IMR-90 (cell line): ENCODE measurements at regions not wholly inside any gene's neighbourhood (a gene's known extent, or its start where the extent isn't known, plus 50 kb on each side); places are given as distances from the start of the nearest gene placed in this dataset.
A peak's percentile ranks its signal among the peaks of the same experiment; 100 is the strongest.

ENCODE experiments used
- ATAC-seq: fragments of 200-7000 bp; cut with Tn5 transposase; 2 replicates; pipeline ENCODE4 v1.9.1; 2020; ENCODE audit warnings: low read depth, mild to moderate bottlenecking, moderate library complexity
- BruUV-seq: library from RNA; stranded (reverse); fragments of 400-500 nt; replicated peaks from 2 replicates; lab custom pipeline; 2021; lab: Mats Ljungman, UMichigan
- CTCF ChIA-PET: fragments of 300-600 bp; formaldehyde crosslinking; extraction: SDS; loops from one replicate; lab custom pipeline; 2021; ENCODE audit warnings: antibody characterized with exemption; lab: Yijun Ruan, JAX
- POLR2A ChIA-PET: fragments of 300-600 bp; sonication (Branson Sonifier 250); formaldehyde crosslinking; loops from one replicate; lab custom pipeline; 2022; ENCODE audit warnings: antibody characterized with exemption; ENCODE audit not compliant: unreplicated experiment; lab: Charles Lee
- DNase-seq: peaks from one replicate; pipeline ENCODE4 v3.0.0; 2013
- H2AFZ ChIP-seq: replicated peaks from 2 replicates; pipeline ENCODE3; 2013; ENCODE audit warnings: low read length, mild to moderate bottlenecking; ENCODE audit not compliant: poor library complexity
- H2AK5ac ChIP-seq: 2 replicates; pipeline ENCODE4 v1.6.1; 2013; ENCODE audit warnings: low read depth, low read length, inconsistent platforms
- H2AK9ac ChIP-seq: replicated peaks from 2 replicates; pipeline ENCODE3; 2013; ENCODE audit warnings: mild to moderate bottlenecking, low read depth, low read length, moderate library complexity; ENCODE audit not compliant: poor library complexity
- H2BK120ac ChIP-seq: 2 replicates; pipeline ENCODE4 v1.6.1; 2013; ENCODE audit warnings: low read depth, low read length, inconsistent platforms
- H2BK15ac ChIP-seq: 3 replicates; pipeline ENCODE4 v1.6.1; 2013; ENCODE audit warnings: low read depth, low read length, inconsistent platforms
- H2BK20ac ChIP-seq: 2 replicates; pipeline ENCODE4 v1.6.1; 2013; ENCODE audit warnings: low read depth, mild to moderate bottlenecking, inconsistent platforms, low read length, moderate library complexity
- H2BK5ac ChIP-seq: 2 replicates; pipeline ENCODE4 v1.6.1; 2013; ENCODE audit warnings: mild to moderate bottlenecking, low read depth, low read length, inconsistent platforms; ENCODE audit not compliant: poor library complexity, severe bottlenecking
- H3K14ac ChIP-seq: replicated peaks from 2 replicates; pipeline ENCODE4 v1.6.1; 2013; ENCODE audit warnings: low read depth, low read length, inconsistent platforms
- H3K18ac ChIP-seq: 2 replicates; pipeline ENCODE4 v1.6.1; 2013; ENCODE audit warnings: low read depth, low read length, control low read depth
- H3K23ac ChIP-seq: 2 replicates; pipeline ENCODE4 v1.6.1; 2013; ENCODE audit warnings: low read depth, low read length, inconsistent platforms
- H3K27ac ChIP-seq: 2 replicates; pipeline ENCODE4 v1.5.1; 2013; ENCODE audit warnings: mild to moderate bottlenecking, control low read depth, low read length; ENCODE audit not compliant: insufficient read depth
- H3K27me3 ChIP-seq: 2 replicates; pipeline ENCODE4 v1.6.1; 2013; ENCODE audit warnings: low read length; ENCODE audit not compliant: control insufficient read depth, insufficient read depth
- H3K36me3 ChIP-seq: 2 replicates; pipeline ENCODE4 v1.6.1; 2013; ENCODE audit warnings: low read length, mixed read lengths; ENCODE audit not compliant: control insufficient read depth, insufficient read depth
- H3K4ac ChIP-seq: 2 replicates; pipeline ENCODE4 v1.6.1; 2013; ENCODE audit warnings: low read depth, low read length, inconsistent platforms
- H3K4me1 ChIP-seq: 2 replicates; pipeline ENCODE4 v1.6.1; 2013; ENCODE audit warnings: low read length, mixed read lengths; ENCODE audit not compliant: control insufficient read depth, insufficient read depth
- H3K4me2 ChIP-seq: 2 replicates; pipeline ENCODE4 v1.6.1; 2013; ENCODE audit warnings: low read depth, mild to moderate bottlenecking, control low read depth, low read length, moderate library complexity
- H3K4me3 ChIP-seq: 2 replicates; pipeline ENCODE4 v1.5.1; 2013; ENCODE audit warnings: low read depth, mild to moderate bottlenecking, control low read depth, low read length, moderate library complexity; ENCODE audit not compliant: insufficient read depth
- H3K56ac ChIP-seq: 2 replicates; pipeline ENCODE4 v1.6.1; 2013; ENCODE audit warnings: low read length, inconsistent platforms; ENCODE audit not compliant: insufficient read depth; ENCODE audit errors: extremely low read depth
- H3K79me1 ChIP-seq, 2 experiments: 2 replicates each; pipeline ENCODE4 v1.6.1; 2013; ENCODE audit warnings: low read length in 2 of 2, inconsistent platforms in 1 of 2, low read depth in 1 of 2
- H3K9ac ChIP-seq: 2 replicates; pipeline ENCODE4 v1.6.1; 2013; ENCODE audit warnings: low read depth, low read length, control low read depth
- H3K9me1 ChIP-seq: 2 replicates; pipeline ENCODE4 v1.6.1; 2013; ENCODE audit warnings: low read length, inconsistent platforms; ENCODE audit not compliant: insufficient read depth
- H3K9me3 ChIP-seq: 2 replicates; pipeline ENCODE4 v1.6.1; 2013; ENCODE audit warnings: low read length; ENCODE audit not compliant: control insufficient read depth, insufficient read depth
- H4K20me1 ChIP-seq: 2 replicates; pipeline ENCODE4 v1.6.1; 2013; ENCODE audit warnings: low read length, inconsistent platforms; ENCODE audit not compliant: insufficient read depth
- H4K5ac ChIP-seq: 2 replicates; pipeline ENCODE4 v1.6.1; 2013; ENCODE audit warnings: mild to moderate bottlenecking, low read depth, low read length, control low read depth
- H4K8ac ChIP-seq, 2 experiments: 2 replicates each; pipeline ENCODE4 v1.6.1; 2013; ENCODE audit warnings: low read depth in 2 of 2, low read length in 2 of 2, control low read depth in 1 of 2, inconsistent platforms in 1 of 2
- H4K91ac ChIP-seq: 2 replicates; pipeline ENCODE4 v1.6.1; 2013; ENCODE audit warnings: low read depth, low read length, inconsistent platforms; ENCODE audit not compliant: insufficient read depth
- BHLHE40 ChIP-seq: fragments of 150-350 bp; IDR thresholded peaks from 2 replicates; pipeline ENCODE4 v1.6.1; 2016; ENCODE audit warnings: mild to moderate bottlenecking, low read depth, low read length
- CEBPB ChIP-seq: IDR thresholded peaks from 2 replicates; pipeline ENCODE4 v1.6.1; 2012; ENCODE audit warnings: low read depth, low read length, improper control_type of control experiment
- CHD1 ChIP-seq: IDR thresholded peaks from 2 replicates; pipeline ENCODE4 v1.6.1; 2012; ENCODE audit warnings: low read depth, low read length, improper control_type of control experiment
- FOS ChIP-seq: fragments of 150-350 bp; IDR thresholded peaks from 2 replicates; pipeline ENCODE4 v1.6.1; 2016; ENCODE audit warnings: low read depth, low read length
- MAFK ChIP-seq: IDR thresholded peaks from 2 replicates; pipeline ENCODE4 v1.6.1; 2012; ENCODE audit warnings: low read depth, low read length, improper control_type of control experiment
- MAZ ChIP-seq: IDR thresholded peaks from 2 replicates; pipeline ENCODE4 v1.6.1; 2012; ENCODE audit warnings: low read depth, mild to moderate bottlenecking, low read length, improper control_type of control experiment, moderate library complexity, borderline replicate concordance
- MXI1 ChIP-seq: IDR thresholded peaks from 2 replicates; pipeline ENCODE4 v1.6.1; 2012; ENCODE audit warnings: low read depth, mild to moderate bottlenecking, low read length, moderate library complexity, borderline replicate concordance
- NFE2L2 ChIP-seq: fragments of 150-350 bp; IDR thresholded peaks from 2 replicates; pipeline ENCODE4 v1.6.1; 2016; ENCODE audit warnings: low read depth, mild to moderate bottlenecking, low read length
- POLR2A ChIP-seq: IDR thresholded peaks from 2 replicates; pipeline ENCODE4 v1.6.1; 2012; ENCODE audit warnings: mild to moderate bottlenecking, low read depth, low read length
- RAD21 ChIP-seq: IDR thresholded peaks from 2 replicates; pipeline ENCODE4 v1.6.1; 2012; ENCODE audit warnings: low read length, improper control_type of control experiment
- RCOR1 ChIP-seq: IDR thresholded peaks from 2 replicates; pipeline ENCODE4 v1.6.1; 2012; ENCODE audit warnings: mild to moderate bottlenecking, low read length, improper control_type of control experiment; ENCODE audit not compliant: insufficient replicate concordance
- RFX5 ChIP-seq: IDR thresholded peaks from 2 replicates; pipeline ENCODE4 v1.8.0; 2012; ENCODE audit warnings: low read depth, mild to moderate bottlenecking, low read length, moderate library complexity
- SMC3 ChIP-seq: fragments of 150-350 bp; IDR thresholded peaks from 2 replicates; pipeline ENCODE4 v1.6.1; 2016; ENCODE audit warnings: low read depth, mild to moderate bottlenecking, antibody characterized with exemption, low read length, moderate library complexity
- WGBS, 2 experiments: methylation state at CpG; one replicate each; pipeline versions ENCODE4 v1.1.5 to v1.1.7; 2013; ENCODE audit warnings: missing lambda C conversion rate in 2 of 2; ENCODE audit not compliant: insufficient read length in 1 of 2; ENCODE audit errors: extremely low coverage in 2 of 2; 5-methylcytosine and 5-hydroxymethylcytosine counted together
- dilution Hi-C: fragments of 300-500 bp; cut with HindIII; formaldehyde crosslinking; loops from one replicate; pipeline ENCODE4 v1.14.3; 2018; ENCODE audit warnings: low sequenced_read_pairs; ENCODE audit not compliant: unreplicated experiment
- in situ Hi-C: fragments of 300-500 bp; cut with MboI; formaldehyde crosslinking; loops from 3 replicates; pipeline ENCODE4 v1.14.3; 2019; ENCODE audit warnings: low sequenced_read_pairs, inconsistent platforms, mixed read lengths
- intact Hi-C: fragments of 100-400 bp; cut with micrococcal nuclease; formaldehyde crosslinking; loops from 2 replicates; pipeline ENCODE4 v1.10.0; 2022
- TF ChIP-seq, protein P1 (sequence below): fragments of 150-350 bp; IDR thresholded peaks from 2 replicates; pipeline ENCODE4 v1.6.1; 2017; ENCODE audit warnings: mild to moderate bottlenecking, antibody characterized with exemption, low read length, low read depth
- TF ChIP-seq, protein P2 (sequence below): fragments of 150-350 bp; IDR thresholded peaks from 2 replicates; pipeline ENCODE4 v1.6.1; 2016; ENCODE audit warnings: low read depth, mild to moderate bottlenecking, low read length, moderate library complexity, borderline replicate concordance
- TF ChIP-seq, protein P3 (sequence below): conservative IDR thresholded peaks from 2 replicates; pipeline ENCODE4 v1.5.1; 2012; ENCODE audit warnings: mild to moderate bottlenecking, low read depth, low read length, improper control_type of control experiment

DNA sequence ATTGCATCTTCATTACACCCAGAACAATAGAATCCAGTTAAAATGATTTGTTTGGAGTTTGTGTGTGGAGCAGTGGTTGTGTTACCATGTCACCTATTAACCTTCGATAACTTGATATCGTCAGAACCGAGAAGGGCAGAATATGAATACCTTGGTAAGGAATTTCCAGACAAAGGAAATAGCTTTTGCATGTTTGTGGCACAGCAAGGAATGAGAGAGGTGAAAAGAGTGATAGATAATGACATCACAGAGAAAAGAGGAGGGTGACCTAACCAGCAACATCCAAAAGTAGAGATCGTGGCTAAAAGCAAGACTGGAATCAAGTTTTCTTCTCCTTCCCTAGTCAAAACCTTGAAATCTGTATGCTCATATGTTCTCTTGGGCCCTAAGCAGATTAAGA, 244.6 kb upstream of the NEGR1 start:
- DNase-seq (peak; percentile 21), ATAC-seq (no peak)
- Histone ChIP-seq H2AK9ac (no peak overlapping the region), H3K79me1 (no peaks in the 10 kb centered on the region), H3K23ac (no peak overlapping the region), H3K9me1 (no peaks in the 10 kb centered on the region), H3K4me1 (no peaks in the 10 kb centered on the region), H4K20me1 (no peaks in the 10 kb centered on the region), H3K4me3 (no peak overlapping the region), H4K8ac (no peak overlapping the region), H3K4me2 (no peak overlapping the region), H3K14ac (no peak overlapping the region), H2AK5ac (no peak overlapping the region), H3K9me3 (no peaks in the 10 kb centered on the region; the same call in 1 of the 2 replicates), H4K5ac (no peak overlapping the region), H2BK15ac (no peak overlapping the region), H3K9ac (no peak overlapping the region), H4K91ac (no peak overlapping the region), H3K18ac (no peak overlapping the region), H3K36me3 (no peaks in the 10 kb centered on the region), H3K4ac (no peak overlapping the region), H2BK20ac (no peak overlapping the region), H3K27me3 (no peaks in the 10 kb centered on the region), H3K27ac (no peak overlapping the region), H2BK5ac (no peak overlapping the region), H2BK120ac (no peak overlapping the region), H2AFZ (no peak overlapping the region), H3K56ac (no peak overlapping the region)
- no TSS peak for BruUV-seq
- dilution Hi-C loops: no loop called here
- ChIA-PET POLR2A (no interaction called here), CTCF (no interaction called here)
- TF ChIP-seq POLR2A (no peak), MAZ (no peak), RAD21 (no peak), CEBPB (no peak), RFX5 (no peak), NFE2L2 (no peak), SMC3 (no peak), RCOR1 (no peak), BHLHE40 (no peak), MAFK (no peak), CHD1 (no peak), MXI1 (no peak), FOS (no peak)
- TF ChIP-seq, protein P1, sequence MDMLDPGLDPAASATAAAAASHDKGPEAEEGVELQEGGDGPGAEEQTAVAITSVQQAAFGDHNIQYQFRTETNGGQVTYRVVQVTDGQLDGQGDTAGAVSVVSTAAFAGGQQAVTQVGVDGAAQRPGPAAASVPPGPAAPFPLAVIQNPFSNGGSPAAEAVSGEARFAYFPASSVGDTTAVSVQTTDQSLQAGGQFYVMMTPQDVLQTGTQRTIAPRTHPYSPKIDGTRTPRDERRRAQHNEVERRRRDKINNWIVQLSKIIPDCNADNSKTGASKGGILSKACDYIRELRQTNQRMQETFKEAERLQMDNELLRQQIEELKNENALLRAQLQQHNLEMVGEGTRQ: no peak
- TF ChIP-seq, protein P2, sequence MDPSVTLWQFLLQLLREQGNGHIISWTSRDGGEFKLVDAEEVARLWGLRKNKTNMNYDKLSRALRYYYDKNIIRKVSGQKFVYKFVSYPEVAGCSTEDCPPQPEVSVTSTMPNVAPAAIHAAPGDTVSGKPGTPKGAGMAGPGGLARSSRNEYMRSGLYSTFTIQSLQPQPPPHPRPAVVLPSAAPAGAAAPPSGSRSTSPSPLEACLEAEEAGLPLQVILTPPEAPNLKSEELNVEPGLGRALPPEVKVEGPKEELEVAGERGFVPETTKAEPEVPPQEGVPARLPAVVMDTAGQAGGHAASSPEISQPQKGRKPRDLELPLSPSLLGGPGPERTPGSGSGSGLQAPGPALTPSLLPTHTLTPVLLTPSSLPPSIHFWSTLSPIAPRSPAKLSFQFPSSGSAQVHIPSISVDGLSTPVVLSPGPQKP: no peak
- TF ChIP-seq, protein P3, sequence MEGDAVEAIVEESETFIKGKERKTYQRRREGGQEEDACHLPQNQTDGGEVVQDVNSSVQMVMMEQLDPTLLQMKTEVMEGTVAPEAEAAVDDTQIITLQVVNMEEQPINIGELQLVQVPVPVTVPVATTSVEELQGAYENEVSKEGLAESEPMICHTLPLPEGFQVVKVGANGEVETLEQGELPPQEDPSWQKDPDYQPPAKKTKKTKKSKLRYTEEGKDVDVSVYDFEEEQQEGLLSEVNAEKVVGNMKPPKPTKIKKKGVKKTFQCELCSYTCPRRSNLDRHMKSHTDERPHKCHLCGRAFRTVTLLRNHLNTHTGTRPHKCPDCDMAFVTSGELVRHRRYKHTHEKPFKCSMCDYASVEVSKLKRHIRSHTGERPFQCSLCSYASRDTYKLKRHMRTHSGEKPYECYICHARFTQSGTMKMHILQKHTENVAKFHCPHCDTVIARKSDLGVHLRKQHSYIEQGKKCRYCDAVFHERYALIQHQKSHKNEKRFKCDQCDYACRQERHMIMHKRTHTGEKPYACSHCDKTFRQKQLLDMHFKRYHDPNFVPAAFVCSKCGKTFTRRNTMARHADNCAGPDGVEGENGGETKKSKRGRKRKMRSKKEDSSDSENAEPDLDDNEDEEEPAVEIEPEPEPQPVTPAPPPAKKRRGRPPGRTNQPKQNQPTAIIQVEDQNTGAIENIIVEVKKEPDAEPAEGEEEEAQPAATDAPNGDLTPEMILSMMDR: no peak
- in situ Hi-C loops: no loop called here
- WGBS, 2 experiments: 100% methylated on average over 1 of the region's 4 CpGs; no CpG with 5 or more reads in 1 of the 2 experiments
- intact Hi-C loops: no loop called here
